HG03064 (cell line): ENCODE measurements at regions not wholly inside any gene's neighbourhood (a gene's known extent, or its start where the extent isn't known, plus 50 kb on each side); places are given as distances from the start of the nearest gene placed in this dataset.

Source experiments
- ATAC-seq: cut with Tn5 transposase; IDR thresholded peaks from one replicate; pipeline ENCODE4 v1.9.1; 2021; ENCODE audit warnings: low read depth; ENCODE audit not compliant: unreplicated experiment

- ATAC-seq: no peak
Measured at GRCh38 chr2:134131681-134132489, 122.0 kb upstream of the MGAT5 start.

- no peak for ATAC-seq
Measured at GRCh38 chr2:134132490-134132857, 121.4 kb upstream of the MGAT5 start.

GRCh38 chr2:134133622-134134312 lies 120.1 kb upstream of the MGAT5 start:
- ATAC-seq: no peak

- no peak for ATAC-seq
Measured at GRCh38 chr2:134134313-134134706, 119.6 kb upstream of the MGAT5 start.

GRCh38 chr2:134134827-134135226 lies 119.0 kb upstream of the MGAT5 start:
- ATAC-seq: no peak

GRCh38 chr2:134135793-134136192 lies 118.1 kb upstream of the MGAT5 start:
- ATAC-seq: no peak

GRCh38 chr2:134136731-134137130 lies 117.1 kb upstream of the MGAT5 start:
- ATAC-seq: no peak

- no peak for ATAC-seq
Measured at GRCh38 chr2:134137182-134137611, 116.7 kb upstream of the MGAT5 start.

GRCh38 chr2:134138115-134138514 lies 115.8 kb upstream of the MGAT5 start:
- no peak for ATAC-seq

GRCh38 chr2:134139611-134140010 lies 114.3 kb upstream of the MGAT5 start:
- ATAC-seq: no peak

- ATAC-seq: no peak
Measured at GRCh38 chr2:134140251-134140661, 113.6 kb upstream of the MGAT5 start.

GRCh38 chr2:134141598-134142340 lies 112.1 kb upstream of the MGAT5 start:
- ATAC-seq: no peak

GRCh38 chr2:134142341-134142738 lies 111.5 kb upstream of the MGAT5 start:
- ATAC-seq: no peak

- ATAC-seq: no peak
Measured at GRCh38 chr2:134142903-134143302, 111.0 kb upstream of the MGAT5 start.

GRCh38 chr2:134143568-134143967 lies 110.3 kb upstream of the MGAT5 start:
- no peak for ATAC-seq

- no peak for ATAC-seq
Measured at GRCh38 chr2:134144081-134144596, 109.7 kb upstream of the MGAT5 start.

GRCh38 chr2:134144651-134145050 lies 109.2 kb upstream of the MGAT5 start:
- ATAC-seq: no peak

- no peak for ATAC-seq
Measured at GRCh38 chr2:134145519-134145918, 108.4 kb upstream of the MGAT5 start.

- no peak for ATAC-seq
Measured at GRCh38 chr2:134146161-134146560, 107.7 kb upstream of the MGAT5 start.

GRCh38 chr2:134146620-134147019 lies 107.3 kb upstream of the MGAT5 start:
- no peak for ATAC-seq

- no peak for ATAC-seq
Measured at GRCh38 chr2:134148172-134148571, 105.7 kb upstream of the MGAT5 start.
